Astrocyte of the cerebellum (primary cell): ENCODE measurements at regions not wholly inside any gene's neighbourhood (a gene's known extent, or its start where the extent isn't known, plus 50 kb on each side); places are given as distances from the start of the nearest gene placed in this dataset.

Source experiments
- DNase-seq: peaks from one replicate; pipeline ENCODE4 v3.0.0-alpha.2; 2011; ENCODE audit warnings: low read depth
- H3K4me3 ChIP-seq: 2 replicates; pipeline ENCODE4 v1.5.1; 2011; ENCODE audit warnings: mild to moderate bottlenecking, low read depth, low read length, moderate library complexity
- in situ Hi-C: cut with HindIII; loops from 2 replicates; pipeline ENCODE4 v1.10.0; 2017; ENCODE audit warnings: low sequenced_read_pairs
- TF ChIP-seq, protein P1 (sequence below): IDR thresholded peaks from 2 replicates; pipeline ENCODE4 v1.5.1; 2012; ENCODE audit warnings: low read length, low read depth, moderate library complexity, mild to moderate bottlenecking; ENCODE audit errors: missing control alignments

DNA sequence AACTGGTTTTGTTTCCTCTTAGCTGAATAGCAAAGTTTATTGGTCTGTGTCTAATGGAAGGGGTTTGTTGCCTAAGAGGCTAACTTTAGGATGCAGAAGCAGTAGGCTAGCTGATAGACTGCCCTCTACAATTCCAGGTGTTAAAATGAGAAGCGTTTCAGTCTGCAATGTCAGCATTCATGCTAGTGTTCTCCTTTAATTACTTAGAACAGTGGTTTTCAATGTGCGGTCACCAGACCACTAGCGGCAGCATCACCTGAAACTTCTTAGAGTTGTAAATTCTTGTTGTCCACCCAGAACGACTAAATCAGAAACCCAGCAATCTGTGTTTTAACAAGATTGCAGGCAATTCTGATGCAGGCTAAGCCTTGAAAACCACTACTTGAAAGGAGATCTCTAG is 392.9 kb downstream of the IPMK start:
- TF ChIP-seq, protein P1, sequence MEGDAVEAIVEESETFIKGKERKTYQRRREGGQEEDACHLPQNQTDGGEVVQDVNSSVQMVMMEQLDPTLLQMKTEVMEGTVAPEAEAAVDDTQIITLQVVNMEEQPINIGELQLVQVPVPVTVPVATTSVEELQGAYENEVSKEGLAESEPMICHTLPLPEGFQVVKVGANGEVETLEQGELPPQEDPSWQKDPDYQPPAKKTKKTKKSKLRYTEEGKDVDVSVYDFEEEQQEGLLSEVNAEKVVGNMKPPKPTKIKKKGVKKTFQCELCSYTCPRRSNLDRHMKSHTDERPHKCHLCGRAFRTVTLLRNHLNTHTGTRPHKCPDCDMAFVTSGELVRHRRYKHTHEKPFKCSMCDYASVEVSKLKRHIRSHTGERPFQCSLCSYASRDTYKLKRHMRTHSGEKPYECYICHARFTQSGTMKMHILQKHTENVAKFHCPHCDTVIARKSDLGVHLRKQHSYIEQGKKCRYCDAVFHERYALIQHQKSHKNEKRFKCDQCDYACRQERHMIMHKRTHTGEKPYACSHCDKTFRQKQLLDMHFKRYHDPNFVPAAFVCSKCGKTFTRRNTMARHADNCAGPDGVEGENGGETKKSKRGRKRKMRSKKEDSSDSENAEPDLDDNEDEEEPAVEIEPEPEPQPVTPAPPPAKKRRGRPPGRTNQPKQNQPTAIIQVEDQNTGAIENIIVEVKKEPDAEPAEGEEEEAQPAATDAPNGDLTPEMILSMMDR = no peak
- no peak overlapping the region for H3K4me3 ChIP-seq
- no peak for DNase-seq
- in situ Hi-C loops = no loop called here

DNA sequence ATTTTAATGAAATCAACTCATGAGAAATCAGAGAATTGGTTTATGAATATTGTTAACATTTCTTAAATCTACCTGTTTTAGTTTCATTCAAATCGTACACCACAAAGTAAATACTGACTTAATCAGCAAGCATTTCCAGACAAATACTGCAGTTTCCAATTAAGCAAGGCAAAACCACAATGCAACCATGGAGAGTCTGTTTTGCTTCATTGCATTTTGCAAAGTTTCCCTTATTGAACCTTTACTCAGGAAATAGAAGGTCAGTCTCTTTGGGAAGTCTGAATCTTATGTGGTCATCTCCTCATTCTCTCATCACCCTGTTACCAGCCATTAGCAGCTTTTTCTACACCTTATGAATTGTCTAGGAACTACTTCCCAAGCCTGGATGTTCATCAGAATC is 400.5 kb downstream of the IPMK start:
- in situ Hi-C loops = no loop called here
- no peak overlapping the region for H3K4me3 ChIP-seq
- TF ChIP-seq, protein P1 = no peak
- DNase-seq = peak; percentile 24

DNA sequence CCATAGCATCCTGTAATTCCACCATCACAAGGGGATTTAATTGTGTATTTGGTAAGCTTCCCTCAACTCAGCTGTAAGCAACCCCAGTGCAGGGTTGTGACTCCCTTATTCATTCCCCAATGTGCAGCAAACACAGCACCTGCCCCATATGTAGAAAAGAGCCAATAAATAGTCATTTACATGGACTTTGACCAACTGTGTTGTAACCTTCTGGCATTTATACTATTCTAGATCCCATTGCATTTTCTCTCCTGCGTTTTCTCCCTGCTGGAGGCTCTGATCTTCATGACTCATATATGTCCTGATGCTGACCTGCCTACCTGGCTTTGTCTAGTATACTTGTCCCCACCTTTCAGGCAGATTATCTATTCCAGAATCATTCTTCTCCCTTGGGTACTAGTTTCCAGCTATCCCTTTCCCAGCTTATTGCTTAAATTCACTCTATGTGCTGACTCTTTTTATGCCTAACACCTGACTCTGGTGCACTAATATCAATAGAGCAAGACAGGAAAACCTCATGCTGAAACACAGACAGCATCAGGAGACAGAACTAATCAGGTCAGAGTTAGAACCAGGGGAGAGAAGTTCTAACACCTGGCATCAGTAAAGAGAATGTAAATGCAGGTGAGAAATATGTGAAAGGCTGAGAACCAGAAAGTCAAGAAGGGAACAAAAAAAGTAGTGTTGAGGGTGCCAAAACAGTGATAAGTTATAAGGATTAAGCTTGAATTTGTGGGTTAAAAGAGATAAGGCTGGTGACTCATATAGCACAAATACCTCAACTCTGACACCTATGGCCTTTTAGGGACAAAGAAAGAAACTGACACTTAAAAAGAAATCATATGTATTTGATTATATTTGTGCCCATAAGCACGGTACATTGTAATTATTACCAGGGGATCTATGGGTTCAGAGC is 402.7 kb downstream of the IPMK start:
- DNase-seq = no peak
- TF ChIP-seq, protein P1 = no peak
- H3K4me3 ChIP-seq = no peak overlapping the region
- in situ Hi-C loops = no loop called here

DNA sequence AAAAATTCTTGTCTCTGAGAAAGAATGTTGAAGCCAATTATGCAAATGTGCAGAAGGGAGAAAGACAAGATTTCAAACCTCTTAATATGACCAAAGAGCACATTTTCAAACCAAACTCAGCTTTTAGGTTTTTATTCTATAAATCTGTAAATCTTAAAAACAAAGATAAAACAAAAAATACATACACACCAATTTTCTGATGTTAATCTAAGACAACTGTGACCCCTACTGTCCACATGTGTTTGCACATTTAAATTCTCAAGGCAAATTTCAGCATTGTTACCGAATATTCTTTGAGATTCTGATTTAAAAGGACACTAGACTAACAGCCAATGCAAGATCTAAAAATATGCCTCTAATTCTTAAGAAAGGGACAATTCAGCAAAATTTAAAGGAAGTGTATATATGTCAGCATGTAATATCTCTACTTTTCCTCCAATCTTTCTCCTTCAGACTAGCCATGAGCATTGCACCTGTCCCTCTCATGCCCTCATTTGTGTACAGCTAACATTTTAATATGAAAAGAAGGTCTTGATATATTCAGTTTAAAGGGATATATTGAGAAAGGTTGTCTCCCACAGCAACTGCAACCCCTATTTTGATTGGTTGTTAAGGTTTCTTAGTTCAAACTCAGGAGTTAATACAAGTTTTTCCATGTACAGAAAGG is 417.9 kb downstream of the IPMK start:
- in situ Hi-C loops = no loop called here
- peak; percentile 18 for DNase-seq
- TF ChIP-seq, protein P1 = no peak
- no peak overlapping the region for H3K4me3 ChIP-seq

DNA sequence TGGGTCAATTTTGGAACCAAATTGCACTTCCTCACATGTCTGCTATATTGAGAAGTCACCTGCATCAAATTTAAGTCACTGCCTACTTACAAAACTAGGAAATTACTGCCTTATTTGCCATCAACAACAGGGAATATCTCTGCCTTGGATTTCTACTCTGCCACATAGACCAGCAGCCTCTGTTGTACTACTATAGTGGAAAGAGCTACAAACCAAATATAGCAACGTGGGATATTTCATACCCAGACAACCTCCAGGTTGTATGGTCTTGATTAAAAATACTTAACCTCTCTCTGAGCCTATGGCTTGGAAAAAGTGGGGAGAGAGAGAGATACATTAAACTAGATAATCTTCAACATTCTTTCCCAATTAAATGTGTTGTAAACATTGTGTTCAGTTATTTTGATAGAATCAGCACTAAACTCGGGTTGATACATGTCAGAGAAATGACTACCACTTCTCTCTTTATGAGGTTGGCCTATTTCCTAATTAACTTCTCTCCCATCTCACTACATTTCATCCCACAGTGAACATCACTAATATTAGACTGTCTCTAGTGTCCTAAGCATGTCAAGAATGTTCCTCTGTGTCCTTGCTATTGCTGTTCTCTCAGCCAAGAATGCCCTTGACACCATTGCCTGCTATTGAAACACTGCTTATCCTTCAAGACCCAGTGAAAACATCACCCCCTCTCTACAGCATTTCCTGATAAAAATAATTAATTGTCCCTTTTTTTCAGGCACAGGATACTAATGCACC is 421.2 kb downstream of the IPMK start:
- in situ Hi-C loops = no loop called here
- H3K4me3 ChIP-seq = no peak overlapping the region
- TF ChIP-seq, protein P1 = no peak
- DNase-seq = no peak

DNA sequence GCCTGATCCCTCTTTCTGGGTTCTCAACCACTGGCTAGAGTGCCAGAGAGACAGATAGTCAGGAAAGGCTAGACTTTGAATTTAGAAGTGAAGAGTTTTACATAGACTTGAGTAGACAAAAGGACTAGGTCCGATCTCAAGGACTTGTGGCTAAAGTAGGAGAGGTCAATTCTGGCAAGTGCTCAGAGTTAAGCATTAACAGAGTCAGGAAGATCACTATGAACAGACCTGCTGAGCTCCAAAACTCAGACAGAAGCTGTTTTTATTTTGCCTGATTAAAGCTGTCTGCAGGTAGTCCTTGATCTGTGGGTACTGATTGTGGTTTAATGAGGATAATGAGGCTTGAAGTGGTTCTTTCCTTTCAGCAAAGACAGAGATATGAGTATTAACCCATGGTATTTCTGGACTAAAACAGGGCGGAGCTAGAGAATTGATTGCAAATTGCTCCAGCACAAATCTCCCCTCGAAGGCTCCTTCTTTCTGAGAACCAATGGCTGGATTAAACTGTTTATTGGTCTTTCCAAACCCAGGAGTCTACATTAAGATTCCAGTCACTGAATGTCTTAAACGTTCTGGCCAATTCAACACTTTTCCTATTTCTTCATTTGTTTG is 423.2 kb downstream of the IPMK start:
- H3K4me3 ChIP-seq = no peak overlapping the region
- in situ Hi-C loops = no loop called here
- DNase-seq = no peak
- TF ChIP-seq, protein P1 = no peak
